H1 (cell line): ENCODE measurements at regions not wholly inside any gene's neighbourhood (a gene's known extent, or its start where the extent isn't known, plus 50 kb on each side); places are given as distances from the start of the nearest gene placed in this dataset.

Experiments
- CTCF ChIA-PET: fragments of 300-600 bp; sonication (Branson Sonifier 250); formaldehyde crosslinking; loops from one replicate; lab custom pipeline; 2021; ENCODE audit not compliant: partially characterized antibody; lab: Charles Lee
- POLR2A ChIA-PET: fragments of 300-600 bp; sonication (Branson Sonifier 250); formaldehyde crosslinking; loops from one replicate; lab custom pipeline; 2021; ENCODE audit warnings: inconsistent platforms; ENCODE audit not compliant: partially characterized antibody; lab: Charles Lee
- DNase-seq, 2 experiments: peaks; one replicate each; pipeline versions ENCODE4 v3.0.0 to v3.0.0-alpha.2; 2010 to 2022; ENCODE audit warnings: low spot score in 2 of 2, low read depth in 1 of 2, mixed read lengths in 1 of 2
- FAIRE-seq: peaks from 2 replicates; lab custom pipeline; 2011; peaks lifted over from hg19 to GRCh38; lab: Jason Lieb, UNC
- H2AFZ ChIP-seq: 2 replicates; pipeline ENCODE4 v1.8.1; 2012; ENCODE audit warnings: low read length, inconsistent platforms
- H2AK5ac ChIP-seq: 2 replicates; pipeline ENCODE4 v1.6.1; 2013; ENCODE audit warnings: low read depth, low read length
- H2BK120ac ChIP-seq: replicated peaks from 2 replicates; pipeline ENCODE3; 2013; ENCODE audit warnings: low read depth, low read length, inconsistent platforms
- H2BK12ac ChIP-seq: 2 replicates; pipeline ENCODE4 v1.6.1; 2013; ENCODE audit warnings: low read depth, low read length
- H2BK15ac ChIP-seq: 2 replicates; pipeline ENCODE4 v1.6.1; 2013; ENCODE audit warnings: low read length
- H2BK20ac ChIP-seq: 2 replicates; pipeline ENCODE4 v1.6.1; 2013; ENCODE audit warnings: low read length
- H2BK5ac ChIP-seq: 2 replicates; pipeline ENCODE4 v1.6.1; 2013; ENCODE audit warnings: low read depth, low read length
- H3K14ac ChIP-seq: 2 replicates; pipeline ENCODE4 v1.6.1; 2013; ENCODE audit warnings: inconsistent platforms; ENCODE audit not compliant: insufficient read length
- H3K18ac ChIP-seq: 2 replicates; pipeline ENCODE4 v1.6.1; 2013; ENCODE audit warnings: low read length; ENCODE audit errors: extremely low read depth
- H3K23ac ChIP-seq: 2 replicates; pipeline ENCODE4 v1.6.1; 2013; ENCODE audit warnings: inconsistent platforms; ENCODE audit not compliant: insufficient read length
- H3K23me2 ChIP-seq: 2 replicates; pipeline ENCODE4 v1.6.1; 2013; ENCODE audit warnings: low read depth, low read length
- H3K27ac ChIP-seq: 2 replicates; pipeline ENCODE4 v1.6.1; 2011; ENCODE audit warnings: low read depth, low read length, inconsistent platforms
- H3K27me3 ChIP-seq, 4 experiments: replicated peaks in 1 of 4; 1 replicate in 1 of 4; 2 replicates in 3 of 4; pipeline versions ENCODE4 v1.6.1 to v1.8.1; 2011 to 2013; ENCODE audit warnings: low read length in 3 of 4, mild to moderate bottlenecking in 3 of 4, inconsistent platforms in 2 of 4, mixed read lengths in 2 of 4, moderate library complexity in 1 of 4; ENCODE audit not compliant: control insufficient read depth in 3 of 4, insufficient read depth in 3 of 4; ENCODE audit errors: extremely low read depth in 1 of 4
- H3K36me3 ChIP-seq, 4 experiments: 2 replicates each; pipeline versions ENCODE4 v1.6.1 to v1.8.1; 2011 to 2013; ENCODE audit warnings: mild to moderate bottlenecking in 4 of 4, low read length in 3 of 4, moderate library complexity in 2 of 4, control low read depth in 1 of 4, inconsistent platforms in 1 of 4; ENCODE audit not compliant: insufficient read depth in 4 of 4, control insufficient read depth in 2 of 4
- H3K4ac ChIP-seq: replicated peaks from 2 replicates; pipeline ENCODE3; 2013; ENCODE audit warnings: low read length, low read depth, mixed read lengths, inconsistent platforms; ENCODE audit not compliant: insufficient read length
- H3K4me1 ChIP-seq, 4 experiments: replicated peaks in 1 of 4; 1 replicate in 1 of 4; 2 replicates in 3 of 4; pipeline versions ENCODE4 v1.6.1 to v1.8.1; 2011 to 2013; ENCODE audit warnings: low read length in 3 of 4, inconsistent platforms in 2 of 4, mixed read lengths in 1 of 4; ENCODE audit not compliant: insufficient read depth in 4 of 4, control insufficient read depth in 3 of 4
- H3K4me2 ChIP-seq, 2 experiments: 2 replicates each; pipeline versions ENCODE4 v1.6.1 to v1.8.1; 2011 to 2013; ENCODE audit warnings: low read depth in 2 of 2, low read length in 2 of 2, control low read depth in 1 of 2, inconsistent platforms in 1 of 2, mild to moderate bottlenecking in 1 of 2; ENCODE audit not compliant: insufficient read depth in 1 of 2
- H3K4me3 ChIP-seq, 4 experiments: fragments of 200-600, 300-600 bp in 1 of 4; sonication (generic), shearing (Covaris generic), sonication (Bioruptor Twin) in 1 of 4; 2 replicates each; pipeline versions ENCODE4 v1.5.1 to v1.8.1; 2011 to 2016; ENCODE audit warnings: low read length in 4 of 4, low read depth in 3 of 4, control low read depth in 2 of 4, inconsistent platforms in 2 of 4, mild to moderate bottlenecking in 2 of 4, mixed read lengths in 1 of 4, moderate library complexity in 1 of 4; ENCODE audit not compliant: insufficient read depth in 2 of 4; ENCODE audit errors: extremely low read depth in 1 of 4
- H3K56ac ChIP-seq: replicated peaks from 2 replicates; pipeline ENCODE3; 2013; ENCODE audit warnings: low read depth, mild to moderate bottlenecking, mixed read lengths, low read length, inconsistent platforms; ENCODE audit not compliant: insufficient read length
- H3K79me1 ChIP-seq: 2 replicates; pipeline ENCODE4 v1.6.1; 2013; ENCODE audit warnings: low read depth, low read length, control low read depth
- H3K79me2 ChIP-seq, 2 experiments: 2 replicates each; pipeline versions ENCODE4 v1.6.1 to v1.8.1; 2012 to 2013; ENCODE audit warnings: low read length in 2 of 2, mild to moderate bottlenecking in 2 of 2, inconsistent platforms in 1 of 2; ENCODE audit not compliant: insufficient read depth in 2 of 2, control insufficient read depth in 1 of 2
- H3K9ac ChIP-seq, 4 experiments: replicated peaks in 1 of 4; 1 replicate in 1 of 4; 2 replicates in 3 of 4; pipeline versions ENCODE4 v1.6.1 to v1.8.1; 2011 to 2013; ENCODE audit warnings: low read depth in 3 of 4, low read length in 3 of 4, control low read depth in 2 of 4, mild to moderate bottlenecking in 2 of 4, moderate library complexity in 2 of 4, inconsistent platforms in 1 of 4; ENCODE audit errors: extremely low read depth in 1 of 4
- H3K9me3 ChIP-seq, 2 experiments: 2 replicates each; pipeline versions ENCODE4 v1.6.1 to v1.8.1; 2012 to 2013; ENCODE audit warnings: mild to moderate bottlenecking in 2 of 2, moderate library complexity in 2 of 2, control low read depth in 1 of 2, inconsistent platforms in 1 of 2, low read depth in 1 of 2, low read length in 1 of 2, mixed read lengths in 1 of 2; ENCODE audit not compliant: insufficient read depth in 2 of 2
- H4K20me1 ChIP-seq, 2 experiments: replicated peaks in 1 of 2; 2 replicates each; pipeline versions ENCODE3 to v1.8.1; 2011 to 2013; ENCODE audit warnings: inconsistent platforms in 2 of 2, low read length in 2 of 2, mild to moderate bottlenecking in 1 of 2; ENCODE audit not compliant: insufficient read depth in 2 of 2, control insufficient read depth in 1 of 2
- H4K5ac ChIP-seq: 2 replicates; pipeline ENCODE4 v1.6.1; 2013; ENCODE audit warnings: low read length, low read depth, mixed read lengths, inconsistent platforms; ENCODE audit not compliant: insufficient read length
- H4K8ac ChIP-seq: 2 replicates; pipeline ENCODE4 v1.8.0; 2013; ENCODE audit warnings: mild to moderate bottlenecking, moderate library complexity, low read length, inconsistent platforms; ENCODE audit not compliant: insufficient read depth; ENCODE audit errors: extremely low read depth
- H4K91ac ChIP-seq: replicated peaks from 2 replicates; pipeline ENCODE3; 2013; ENCODE audit warnings: low read length, mixed read lengths, inconsistent platforms; ENCODE audit not compliant: insufficient read length
- ASH2L ChIP-seq: fragments of 200-600, 300-600 bp; sonication (generic); IDR thresholded peaks from one replicate; pipeline ENCODE4 v1.7.1; 2017; ENCODE audit warnings: low read length
- CEBPB ChIP-seq: IDR thresholded peaks from 2 replicates; pipeline ENCODE4 v1.6.1; 2012; ENCODE audit warnings: low read depth, low read length
- CTBP2 ChIP-seq: IDR thresholded peaks from 2 replicates; pipeline ENCODE4 v1.7.0; 2011; ENCODE audit warnings: borderline replicate concordance, mild to moderate bottlenecking, moderate library complexity, mixed read lengths, low read length; ENCODE audit not compliant: insufficient read depth, insufficient read length
- EGR1 ChIP-seq: IDR thresholded peaks from 2 replicates; pipeline ENCODE4 v1.6.1; 2011; ENCODE audit warnings: low read depth, low read length, borderline replicate concordance
- FOSL1 ChIP-seq: IDR thresholded peaks from 2 replicates; pipeline ENCODE4 v1.6.1; 2011; ENCODE audit warnings: mild to moderate bottlenecking, low read depth, low read length, moderate library complexity; ENCODE audit not compliant: insufficient read depth
- GABPA ChIP-seq: IDR thresholded peaks from 2 replicates; pipeline ENCODE4 v1.6.1; 2011; ENCODE audit warnings: mild to moderate bottlenecking, low read length, moderate library complexity, borderline replicate concordance; ENCODE audit not compliant: insufficient read depth
- HDAC6 ChIP-seq: IDR thresholded peaks from one replicate; pipeline ENCODE4 v1.7.1; 2012; ENCODE audit warnings: low read depth, mild to moderate bottlenecking, inconsistent platforms, low read length, moderate library complexity
- JUN ChIP-seq: IDR thresholded peaks from 2 replicates; pipeline ENCODE4 v1.6.1; 2011; ENCODE audit warnings: low read depth, mild to moderate bottlenecking, improper control_type of control experiment, low read length
- KDM5A ChIP-seq: fragments of 200-600 bp; IDR thresholded peaks from 2 replicates; pipeline ENCODE4 v1.7.1; 2012; ENCODE audit warnings: mild to moderate bottlenecking, low read length, inconsistent platforms, mixed read lengths
- NRF1 ChIP-seq: IDR thresholded peaks from 2 replicates; pipeline ENCODE4 v1.6.1; 2011; ENCODE audit warnings: mild to moderate bottlenecking, low read depth, low read length, improper control_type of control experiment
- SIN3A ChIP-seq, 2 experiments: IDR thresholded peaks in 1 of 2; conservative IDR thresholded peaks in 1 of 2; 2 replicates each; pipeline ENCODE4 v1.6.1; 2011 to 2012; ENCODE audit warnings: low read length in 2 of 2, improper control_type of control experiment in 1 of 2, low read depth in 1 of 2, mild to moderate bottlenecking in 1 of 2
- SP1 ChIP-seq: IDR thresholded peaks from 2 replicates; pipeline ENCODE4 v1.6.1; 2011; ENCODE audit warnings: low read depth, low read length
- SP2 ChIP-seq: IDR thresholded peaks from 2 replicates; pipeline ENCODE4 v1.6.1; 2012; ENCODE audit warnings: mild to moderate bottlenecking, low read length, inconsistent platforms
- SP4 ChIP-seq: IDR thresholded peaks from 2 replicates; pipeline ENCODE4 v1.6.1; 2012; ENCODE audit warnings: low read length, inconsistent platforms
- TAF1 ChIP-seq: IDR thresholded peaks from 2 replicates; pipeline ENCODE4 v1.6.1; 2011; ENCODE audit warnings: mild to moderate bottlenecking, low read depth, low read length
- TBP ChIP-seq: IDR thresholded peaks from 2 replicates; pipeline ENCODE4 v1.6.1; 2011; ENCODE audit warnings: low read depth, low read length, improper control_type of control experiment
- TEAD4 ChIP-seq: IDR thresholded peaks from 2 replicates; pipeline ENCODE4 v1.6.1; 2012; ENCODE audit warnings: low read depth, low read length, inconsistent platforms, mixed read lengths
- YY1 ChIP-seq: IDR thresholded peaks from 2 replicates; pipeline ENCODE4 v1.6.1; 2011; ENCODE audit warnings: low read depth, mild to moderate bottlenecking, low read length
- WGBS, 2 experiments: shearing (Covaris generic) in 1 of 2; methylation state at CpG; one replicate each; pipeline versions ENCODE4 v1.1.6 to v1.1.7; 2013 to 2015; ENCODE audit warnings: low lambda C conversion rate in 2 of 2, mixed read lengths in 2 of 2, inconsistent platforms in 1 of 2, low coverage in 1 of 2, missing lambda C conversion rate in 1 of 2; ENCODE audit not compliant: insufficient replicate concordance in 2 of 2, insufficient coverage in 1 of 2, insufficient read length in 1 of 2; ENCODE audit errors: extremely low coverage in 1 of 2, missing lambda C conversion rate in 1 of 2; 5-methylcytosine and 5-hydroxymethylcytosine counted together

DNA sequence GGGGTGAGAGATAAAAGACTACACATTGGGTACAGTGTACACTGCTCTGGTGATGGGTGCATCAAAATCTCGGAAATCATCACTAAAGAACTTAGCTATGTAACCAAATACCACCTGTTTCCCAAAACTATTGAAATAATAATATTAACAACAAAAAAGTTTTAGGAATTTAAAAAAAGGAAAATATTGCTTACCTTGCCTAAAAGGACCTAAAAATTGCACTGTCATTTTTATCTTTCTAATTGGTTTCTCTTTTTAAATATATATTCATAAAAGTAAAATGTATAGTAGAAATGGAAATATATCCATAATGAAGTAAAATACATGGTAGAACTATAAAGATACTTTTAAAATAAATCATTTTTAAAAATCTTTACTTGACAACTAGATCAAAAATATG is 719.3 kb upstream of the RGS18 start:
- no peaks in the 10 kb centered on the region for H3K9me3 ChIP-seq
- H2BK12ac ChIP-seq = no peak overlapping the region
- ChIA-PET CTCF (no interaction called here), POLR2A (no interaction called here)
- H4K91ac ChIP-seq = no peak overlapping the region
- no peak overlapping the region for H2BK120ac ChIP-seq
- H3K79me1 ChIP-seq = no peaks in the 10 kb centered on the region
- H2BK15ac ChIP-seq = no peak overlapping the region
- no peak overlapping the region for H2AFZ ChIP-seq
- no peaks in the 10 kb centered on the region for H4K20me1 ChIP-seq
- no peaks in the 10 kb centered on the region for H3K4me1 ChIP-seq
- H3K27me3 ChIP-seq = no peaks in the 10 kb centered on the region
- H2BK5ac ChIP-seq = no peak overlapping the region
- H3K9ac ChIP-seq = no peak overlapping the region
- no peak overlapping the region for H3K4me3 ChIP-seq
- H2AK5ac ChIP-seq = no peak overlapping the region
- no peak overlapping the region for H3K4ac ChIP-seq
- no peaks in the 10 kb centered on the region for H3K36me3 ChIP-seq
- H3K18ac ChIP-seq = no peak overlapping the region
- no peak overlapping the region for H4K8ac ChIP-seq
- no peak overlapping the region for H2BK20ac ChIP-seq
- no peak overlapping the region for H3K14ac ChIP-seq
- H3K79me2 ChIP-seq = no peaks in the 10 kb centered on the region
- FAIRE-seq = no peak
- no peak overlapping the region for H4K5ac ChIP-seq
- no peak overlapping the region for H3K23ac ChIP-seq
- 92% methylated on average over 1 of the region's 1 CpG; no CpG with 5 or more reads in 1 of the 2 experiments for WGBS, 2 experiments
- H3K4me2 ChIP-seq = no peak overlapping the region
- no peak overlapping the region for H3K56ac ChIP-seq
- no peak for DNase-seq
- H3K23me2 ChIP-seq = no peaks in the 10 kb centered on the region
- no peak overlapping the region for H3K27ac ChIP-seq
- TF ChIP-seq SP2 = no peak
- no peak for TF ChIP-seq FOSL1
- no peak for TF ChIP-seq SP1
- no peak for TF ChIP-seq JUN
- no peak for TF ChIP-seq TBP
- no peak for TF ChIP-seq CTBP2
- no peak for TF ChIP-seq NRF1
- no peak for TF ChIP-seq HDAC6
- no peak for TF ChIP-seq ASH2L
- no peak for TF ChIP-seq EGR1
- TF ChIP-seq SP4 = no peak
- no peak for TF ChIP-seq TEAD4
- no peak for TF ChIP-seq KDM5A
- no peak for TF ChIP-seq GABPA
- no peak for TF ChIP-seq TAF1
- TF ChIP-seq CEBPB = no peak
- no peak for TF ChIP-seq SIN3A (conservative IDR thresholded peaks at IDR 0.05 in 1 of 2, IDR thresholded peaks at IDR 0.05 in 1 of 2; ENCODE audit: low read depth in 1 of 2, low read length in 2 of 2)
- TF ChIP-seq YY1 = no peak
